Testis (tissue), 2 donors: ENCODE measurements at regions not wholly inside any gene's neighbourhood (a gene's known extent, or its start where the extent isn't known, plus 50 kb on each side); places are given as distances from the start of the nearest gene placed in this dataset.

Experiments used
- DNase-seq: peaks from one replicate; pipeline ENCODE4 v3.0.0-alpha.2; 2019
- H3K27ac ChIP-seq, 2 donors: fragments of 200-600 bp; sonication (generic); one replicate each; pipeline ENCODE4 v1.5.1; 2019
- H3K27me3 ChIP-seq: fragments of 200-600 bp; sonication (generic); one replicate; pipeline ENCODE4 v1.5.1; 2019
- H3K36me3 ChIP-seq: fragments of 200-600 bp; sonication (generic); one replicate; pipeline ENCODE4 v1.5.1; 2017; ENCODE audit warnings: low read depth; ENCODE audit errors: missing control alignments
- H3K4me1 ChIP-seq: fragments of 200-600 bp; sonication (generic); one replicate; pipeline ENCODE4 v1.5.1; 2019
- H3K4me3 ChIP-seq, 2 donors: fragments of 200-600 bp; sonication (generic); one replicate each; pipeline ENCODE4 v1.5.1; 2017 to 2019
- H3K9me3 ChIP-seq: fragments of 200-600 bp; sonication (generic); one replicate; pipeline ENCODE4 v1.5.1; 2017
- POLR2A ChIP-seq: fragments of 450-650 bp; IDR thresholded peaks from one replicate; pipeline ENCODE4 v1.6.1; 2017; ENCODE audit warnings: antibody characterized with exemption, mild to moderate bottlenecking, moderate library complexity
- WGBS, 2 donors: methylation state at CpG; one replicate each; pipeline ENCODE4 v1.1.5; 2018; 5-methylcytosine and 5-hydroxymethylcytosine counted together
- intact Hi-C: fragments of 100-400 bp; cut with DNase I; formaldehyde crosslinking; loops from one replicate; pipeline ENCODE4 v1.15.1; 2023; ENCODE audit warnings: low total_unique reads
- TF ChIP-seq, protein P1 (sequence below), 3 experiments: fragments of 450-650 bp in 2 of 3; fragments of 200-600 bp in 1 of 3; sonication (generic) in 1 of 3; IDR thresholded peaks; one replicate each; pipeline ENCODE4 v1.5.1; 2016 to 2019; ENCODE audit warnings: antibody characterized with exemption in 3 of 3, mild to moderate bottlenecking in 2 of 3, moderate library complexity in 1 of 3

DNA sequence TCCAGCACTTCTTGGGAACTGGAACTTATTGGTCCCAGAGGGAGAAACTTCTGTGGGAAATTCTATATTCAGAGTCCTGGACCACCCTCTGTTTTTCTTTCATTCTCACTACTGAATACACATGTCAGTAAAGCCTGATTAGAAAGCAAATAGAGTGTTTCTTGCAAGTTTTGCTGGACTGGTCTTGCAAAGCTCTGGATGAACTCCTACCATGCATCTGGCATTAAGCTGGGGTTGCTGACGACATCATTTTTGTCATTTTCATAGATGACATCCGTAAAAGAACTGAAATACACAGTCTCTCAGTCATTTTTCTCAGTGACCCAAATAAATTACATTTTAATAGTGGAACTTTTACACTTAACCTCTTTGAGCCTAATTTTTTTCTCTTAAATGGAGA is 283.2 kb downstream of the DMAC1 start:
- Histone ChIP-seq H3K27me3 (no peaks in the 10 kb centered on the region), H3K4me3 (no peak overlapping the region), H3K4me1 (no peaks in the 10 kb centered on the region), H3K9me3 (no peaks in the 10 kb centered on the region), H3K27ac (no peak overlapping the region), H3K36me3 (no peaks in the 10 kb centered on the region)
- no peak for TF ChIP-seq POLR2A
- TF ChIP-seq, protein P1, sequence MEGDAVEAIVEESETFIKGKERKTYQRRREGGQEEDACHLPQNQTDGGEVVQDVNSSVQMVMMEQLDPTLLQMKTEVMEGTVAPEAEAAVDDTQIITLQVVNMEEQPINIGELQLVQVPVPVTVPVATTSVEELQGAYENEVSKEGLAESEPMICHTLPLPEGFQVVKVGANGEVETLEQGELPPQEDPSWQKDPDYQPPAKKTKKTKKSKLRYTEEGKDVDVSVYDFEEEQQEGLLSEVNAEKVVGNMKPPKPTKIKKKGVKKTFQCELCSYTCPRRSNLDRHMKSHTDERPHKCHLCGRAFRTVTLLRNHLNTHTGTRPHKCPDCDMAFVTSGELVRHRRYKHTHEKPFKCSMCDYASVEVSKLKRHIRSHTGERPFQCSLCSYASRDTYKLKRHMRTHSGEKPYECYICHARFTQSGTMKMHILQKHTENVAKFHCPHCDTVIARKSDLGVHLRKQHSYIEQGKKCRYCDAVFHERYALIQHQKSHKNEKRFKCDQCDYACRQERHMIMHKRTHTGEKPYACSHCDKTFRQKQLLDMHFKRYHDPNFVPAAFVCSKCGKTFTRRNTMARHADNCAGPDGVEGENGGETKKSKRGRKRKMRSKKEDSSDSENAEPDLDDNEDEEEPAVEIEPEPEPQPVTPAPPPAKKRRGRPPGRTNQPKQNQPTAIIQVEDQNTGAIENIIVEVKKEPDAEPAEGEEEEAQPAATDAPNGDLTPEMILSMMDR (IDR thresholded peaks at IDR 0.05): no peak
- no peak for DNase-seq
- 72 to 73% methylated on average over 2 of the region's 2 CpGs for WGBS, 2 donors
- intact Hi-C loops: no loop called here

DNA sequence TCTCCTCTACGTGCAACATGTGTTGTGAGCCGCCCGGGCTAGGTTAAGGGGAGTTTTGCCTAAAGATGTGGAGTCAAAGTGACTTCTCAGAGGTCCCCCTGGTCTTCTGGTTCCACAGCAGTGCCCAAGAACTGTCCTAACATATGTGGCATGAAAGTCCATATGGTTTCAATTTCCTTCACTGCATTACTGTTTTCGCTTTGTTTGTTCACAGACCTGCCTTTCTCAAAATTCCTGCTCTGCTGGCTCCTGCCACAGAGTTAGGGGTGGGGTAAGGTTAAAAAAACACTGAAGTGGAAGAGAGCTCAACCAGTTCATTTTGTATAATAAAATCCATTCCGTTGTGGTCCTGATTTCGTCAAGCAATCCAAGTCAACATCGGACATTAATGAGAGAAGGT is 289.4 kb downstream of the DMAC1 start:
- no peak for TF ChIP-seq POLR2A
- TF ChIP-seq, protein P1 (IDR thresholded peaks at IDR 0.05): no peak
- no peaks in the 10 kb centered on the region for H3K4me1 ChIP-seq
- WGBS, 2 donors: 47 to 50% methylated on average over 7 of the region's 7 CpGs
- intact Hi-C loops: no loop called here
- H3K27me3 ChIP-seq: no peaks in the 10 kb centered on the region
- H3K36me3 ChIP-seq: no peaks in the 10 kb centered on the region
- H3K4me3 ChIP-seq: no peak overlapping the region
- no peak overlapping the region for H3K27ac ChIP-seq
- DNase-seq: no peak
- no peaks in the 10 kb centered on the region for H3K9me3 ChIP-seq

DNA sequence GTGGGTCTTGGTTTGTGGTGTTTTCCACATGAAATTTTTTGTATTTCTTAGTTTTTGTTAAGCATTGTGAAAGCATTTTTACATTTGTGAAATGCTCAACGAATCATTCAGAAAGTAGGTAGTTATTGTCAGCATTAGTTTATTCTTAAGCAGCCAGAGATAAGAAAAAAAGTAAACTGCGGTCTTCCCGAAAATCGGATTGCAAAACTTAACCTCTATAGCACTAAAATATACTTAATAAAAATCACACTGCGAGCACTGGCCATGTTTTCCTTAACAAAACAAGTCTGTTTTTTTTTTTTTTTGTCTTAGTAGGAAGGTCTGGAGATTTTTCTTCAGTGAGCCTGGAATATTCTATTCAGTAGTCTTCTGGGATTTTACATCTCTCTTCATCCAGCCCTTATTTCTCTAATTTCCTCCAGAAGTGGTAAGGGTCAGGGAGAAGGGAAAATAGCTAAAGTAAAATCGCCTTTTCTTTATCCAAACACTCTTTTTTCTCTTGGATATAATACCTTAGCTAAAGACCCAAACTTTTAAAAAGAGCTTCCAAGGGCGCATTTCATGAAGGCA is 289.9 kb downstream of the DMAC1 start:
- H3K36me3 ChIP-seq: no peaks in the 10 kb centered on the region
- no peak for DNase-seq
- H3K27ac ChIP-seq: no peak overlapping the region
- no peaks in the 10 kb centered on the region for H3K4me1 ChIP-seq
- TF ChIP-seq, protein P1 (IDR thresholded peaks at IDR 0.05): no peak
- no peak for TF ChIP-seq POLR2A
- no peaks in the 10 kb centered on the region for H3K9me3 ChIP-seq
- no peaks in the 10 kb centered on the region for H3K27me3 ChIP-seq
- WGBS, 2 donors: 48 to 65% methylated on average over 7 of the region's 7 CpGs
- intact Hi-C loops: no loop called here
- no peak overlapping the region for H3K4me3 ChIP-seq

DNA sequence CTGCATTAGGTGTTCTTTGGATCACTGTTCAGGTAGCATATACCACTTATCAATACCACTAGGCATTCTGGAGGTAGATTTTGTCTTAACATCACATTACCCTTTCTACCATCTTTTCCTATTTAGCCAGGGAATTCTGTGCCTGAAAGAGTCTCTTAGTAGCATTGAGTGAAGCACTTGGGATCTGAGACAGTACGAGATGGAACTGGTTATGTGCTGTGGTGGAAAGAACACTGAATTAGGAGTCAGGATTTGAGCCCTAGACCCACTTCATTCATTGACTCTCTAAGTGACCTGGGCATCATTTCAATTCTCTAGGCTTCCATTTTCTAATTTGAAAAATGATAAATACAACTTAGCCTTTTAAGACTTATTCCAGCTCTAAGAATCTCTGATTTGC is 291.1 kb downstream of the DMAC1 start:
- Histone ChIP-seq H3K4me1 (no peaks in the 10 kb centered on the region), H3K4me3 (no peak overlapping the region), H3K9me3 (no peaks in the 10 kb centered on the region), H3K36me3 (no peaks in the 10 kb centered on the region), H3K27ac (no peak overlapping the region), H3K27me3 (no peaks in the 10 kb centered on the region)
- no peak for DNase-seq
- intact Hi-C loops: no loop called here
- TF ChIP-seq, protein P1 (IDR thresholded peaks at IDR 0.05): no peak
- no peak for TF ChIP-seq POLR2A
- WGBS, 2 donors: 84 to 90% methylated on average over 1 of the region's 1 CpG

DNA sequence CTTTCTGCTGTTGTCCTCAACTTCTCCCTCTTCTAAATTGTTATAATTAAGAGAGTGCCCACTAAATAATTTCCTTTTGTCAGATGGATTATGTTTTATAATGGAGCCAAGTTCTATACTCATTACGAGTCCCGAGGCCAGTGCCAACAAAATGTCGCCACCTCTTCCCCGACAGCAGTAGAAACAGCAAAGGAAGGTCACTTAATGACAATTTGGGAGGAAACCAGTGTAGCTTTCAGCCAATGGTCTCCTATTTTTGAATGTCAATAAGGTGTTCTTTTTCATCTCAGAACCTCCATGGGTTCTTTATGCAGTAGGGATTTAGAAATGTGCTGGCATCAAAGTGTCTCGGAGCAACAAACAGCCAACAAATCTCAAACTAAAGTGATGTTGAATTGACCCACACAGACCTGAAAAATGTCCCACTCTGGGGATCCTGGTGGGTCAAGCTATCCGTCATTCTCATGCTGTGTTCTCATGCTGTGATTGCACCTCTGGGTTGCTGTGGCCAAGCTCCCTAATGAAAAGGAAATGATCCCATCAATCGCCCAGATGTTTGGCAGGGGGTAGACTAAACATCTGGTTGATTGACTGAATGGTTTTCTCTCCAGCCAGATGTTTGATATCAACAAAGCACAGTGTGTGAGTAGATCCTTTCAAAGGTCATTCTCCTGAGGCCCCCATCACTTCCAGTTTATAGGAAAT is 291.9 kb downstream of the DMAC1 start:
- TF ChIP-seq, protein P1 (IDR thresholded peaks at IDR 0.05): no peak
- TF ChIP-seq POLR2A: no peak
- Histone ChIP-seq H3K4me3 (no peak overlapping the region), H3K27ac (no peak overlapping the region), H3K4me1 (no peaks in the 10 kb centered on the region), H3K27me3 (no peaks in the 10 kb centered on the region), H3K9me3 (no peaks in the 10 kb centered on the region), H3K36me3 (no peaks in the 10 kb centered on the region)
- DNase-seq: no peak
- intact Hi-C loops: no loop called here
- WGBS, 2 donors: 92% methylated on average over 7 of the region's 7 CpGs
